Stimulated activated CD8-positive, alpha-beta memory T cell treated with anti-CD3 and anti-CD28 coated beads, Interleukin-7, amount 100 ng/mL, for 48 hours (primary cell): ENCODE measurements at regions not wholly inside any gene's neighbourhood (a gene's known extent, or its start where the extent isn't known, plus 50 kb on each side); places are given as distances from the start of the nearest gene placed in this dataset.
"Not testable (repeated sequence)": the region's sequence is repeated elsewhere in the genome, so short reads cannot be mapped to it uniquely, and the experiment has no call there.

Experiments
- DNase-seq, 2 donors: peaks; one replicate each; pipeline ENCODE4 v3.0.0-alpha.2; 2020; ENCODE audit warnings: low read depth in 1 of 2; ENCODE audit errors: extremely low read depth in 1 of 2

GRCh38 chr6:145274083-145274482 lies 461.2 kb downstream of the EPM2A start:
- no peak for DNase-seq

GRCh38 chr6:145275019-145275418 lies 460.3 kb downstream of the EPM2A start:
- no peak for DNase-seq

GRCh38 chr6:145275787-145276186 lies 459.5 kb downstream of the EPM2A start:
- no peak for DNase-seq

- DNase-seq = no peak
These were observed 458.6 kb downstream of the EPM2A start for GRCh38 chr6:145276756-145277155.

DNA sequence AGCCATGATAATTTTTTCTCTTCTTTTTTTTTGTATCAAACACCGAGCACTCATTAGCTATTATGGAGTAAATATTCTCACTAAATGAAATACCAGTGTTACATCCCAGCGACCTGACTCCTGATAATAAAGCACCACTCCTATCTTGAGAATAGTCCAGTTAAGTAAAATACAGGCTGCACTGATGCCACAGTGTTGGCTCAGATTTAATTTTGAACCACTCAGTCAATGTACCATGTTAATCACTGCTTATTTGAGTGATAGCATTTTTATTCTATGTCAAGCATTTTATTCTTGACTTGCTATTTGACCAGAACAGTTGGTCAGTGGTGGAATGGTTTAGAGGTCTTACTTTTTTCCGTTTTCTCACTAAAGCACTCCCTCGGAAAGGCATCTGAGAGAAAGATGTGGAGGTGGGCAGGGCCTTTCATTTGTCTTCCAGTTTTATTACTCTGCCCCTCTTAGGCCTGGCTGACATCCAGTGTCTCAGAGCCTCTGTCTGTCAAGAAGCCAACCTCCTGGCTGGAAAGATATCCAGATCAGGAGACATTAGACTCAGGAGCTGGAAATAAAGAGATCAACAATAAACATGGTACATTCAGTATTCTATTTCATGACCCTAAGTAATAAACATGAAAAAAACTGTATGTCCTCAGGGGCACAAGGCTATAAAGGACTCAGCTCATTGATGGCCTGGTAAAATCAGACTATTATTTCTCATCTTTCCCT lies 457.8 kb downstream of the EPM2A start:
- DNase-seq = no peak

DNA sequence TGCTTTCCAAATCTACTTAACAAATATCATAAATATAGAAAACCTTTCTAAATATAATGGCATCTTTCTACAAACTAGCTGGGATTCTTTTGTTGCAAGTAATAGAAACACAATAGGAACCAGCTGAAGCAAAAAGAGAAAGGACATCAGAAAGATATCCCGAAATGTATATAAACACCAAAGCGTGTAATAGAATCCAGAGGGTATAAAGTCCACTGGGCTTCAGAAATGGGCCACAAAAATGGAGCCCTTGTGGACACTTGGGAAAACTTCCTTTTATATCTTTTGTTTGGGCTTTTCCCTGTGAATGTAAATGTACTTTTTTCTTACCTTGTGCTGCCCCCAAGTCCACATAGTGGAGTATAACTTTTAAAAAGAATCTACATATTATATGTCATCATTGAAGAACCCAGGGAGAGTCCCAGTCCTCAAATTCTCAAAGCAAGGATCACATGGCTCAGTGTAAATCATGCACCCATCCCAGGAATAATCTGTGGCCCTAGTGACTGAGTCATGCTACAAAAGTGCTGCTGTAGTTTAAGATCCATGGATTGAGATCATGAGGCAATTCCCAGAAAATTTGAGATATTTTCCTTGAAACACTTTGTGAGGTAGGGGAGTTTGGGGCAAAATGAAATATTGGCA lies 457.0 kb downstream of the EPM2A start:
- no peak for DNase-seq

GRCh38 chr6:145279551-145279950 lies 455.8 kb downstream of the EPM2A start:
- DNase-seq = no peak

DNA sequence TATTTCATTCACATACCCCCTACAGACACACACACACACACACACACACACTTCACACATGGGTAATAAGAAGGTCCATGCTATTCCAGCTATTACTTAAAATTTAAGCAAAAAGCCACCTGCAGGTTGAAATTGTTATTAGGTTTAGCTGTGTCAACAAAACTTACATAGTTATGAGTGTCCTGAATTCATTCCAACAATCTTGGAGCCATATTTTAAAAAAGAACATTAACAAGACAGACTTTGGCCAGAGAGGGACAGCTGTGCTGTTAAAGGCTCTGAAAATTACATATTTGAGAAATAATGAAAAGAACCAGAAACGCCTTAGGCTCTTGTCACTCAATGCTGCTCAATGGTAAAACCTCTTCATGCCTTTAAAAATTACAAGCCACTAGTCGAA lies 455.3 kb downstream of the EPM2A start:
- no peak for DNase-seq

- not testable (repeated sequence) for DNase-seq
These were observed 452.1 kb downstream of the EPM2A start for GRCh38 chr6:145283209-145283608.

DNA sequence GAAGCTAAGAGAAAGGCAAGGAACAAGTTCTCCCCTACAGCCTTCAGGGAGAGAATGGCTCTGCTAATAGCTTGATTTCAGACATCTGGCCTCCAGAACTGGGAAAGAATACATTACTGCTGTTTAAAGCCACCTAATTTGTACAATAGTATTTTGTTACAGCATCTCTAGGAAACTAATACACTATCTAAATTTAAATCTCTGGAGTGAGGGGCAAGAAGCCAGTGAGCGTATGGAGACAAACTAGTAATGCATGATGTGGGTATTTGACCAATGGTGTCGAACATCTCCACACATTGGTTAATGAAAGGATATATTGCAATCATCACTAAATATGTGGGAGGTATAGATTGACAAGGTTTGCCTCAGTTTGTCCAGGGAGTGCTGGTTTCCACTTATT lies 451.5 kb downstream of the EPM2A start:
- DNase-seq = no peak

DNA sequence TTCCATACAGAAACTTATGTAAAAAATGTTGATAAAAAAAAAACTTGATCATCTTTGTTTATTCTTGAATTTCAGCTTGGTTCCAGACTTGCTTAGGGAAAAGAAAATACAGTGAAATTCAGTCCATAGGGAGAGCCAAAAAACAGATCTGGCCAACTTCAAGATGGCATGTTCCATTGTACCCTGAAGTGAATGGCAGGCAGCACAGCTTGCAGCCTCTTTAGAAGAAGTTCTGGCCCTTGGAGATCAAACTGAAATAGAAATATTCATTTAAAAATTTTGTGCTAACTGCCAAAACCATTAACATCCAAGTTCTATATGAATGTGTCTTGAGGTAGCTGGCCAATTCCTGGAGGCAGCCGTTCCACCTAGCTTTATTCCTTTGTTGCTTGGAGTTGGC lies 448.4 kb downstream of the EPM2A start:
- no peak for DNase-seq

- no peak for DNase-seq
These were observed 445.7 kb downstream of the EPM2A start for GRCh38 chr6:145289573-145289972.

DNA sequence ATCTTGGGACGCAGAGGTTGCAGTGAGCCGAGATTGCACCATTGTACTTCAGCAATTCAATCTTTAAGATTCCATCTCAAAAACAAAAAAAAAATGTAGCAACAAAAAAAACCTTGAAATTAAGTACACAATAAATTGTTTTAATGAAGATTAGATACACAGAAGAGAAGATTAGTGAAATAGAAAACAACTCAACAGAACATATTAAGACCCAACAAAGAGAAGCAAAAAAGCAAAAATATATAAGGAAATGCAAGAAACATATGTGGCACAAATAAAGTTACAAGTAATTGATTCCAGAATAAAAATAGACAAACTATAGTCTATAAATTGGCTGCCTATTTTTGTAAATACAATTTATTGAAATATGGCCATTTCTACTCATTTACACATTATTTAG lies 445.2 kb downstream of the EPM2A start:
- no peak for DNase-seq

DNA sequence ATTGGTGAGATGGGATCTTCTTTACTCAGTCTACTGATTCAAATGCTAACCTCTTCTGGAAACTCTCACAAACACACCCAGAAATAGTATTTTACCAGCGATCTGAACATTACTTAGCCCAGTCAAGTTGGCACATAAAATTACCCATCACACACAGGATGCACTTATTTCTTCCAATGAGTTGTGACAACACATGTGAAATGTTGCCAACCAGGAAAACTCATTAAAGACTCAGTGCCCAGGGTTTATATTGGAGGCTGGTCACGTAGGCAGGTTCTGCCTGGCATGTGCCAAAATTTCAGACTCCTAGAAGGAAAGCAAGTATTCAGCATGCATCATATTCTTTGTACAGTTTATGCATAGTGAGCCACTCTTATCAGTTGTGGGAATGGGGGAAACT lies 443.3 kb downstream of the EPM2A start:
- no peak for DNase-seq

DNA sequence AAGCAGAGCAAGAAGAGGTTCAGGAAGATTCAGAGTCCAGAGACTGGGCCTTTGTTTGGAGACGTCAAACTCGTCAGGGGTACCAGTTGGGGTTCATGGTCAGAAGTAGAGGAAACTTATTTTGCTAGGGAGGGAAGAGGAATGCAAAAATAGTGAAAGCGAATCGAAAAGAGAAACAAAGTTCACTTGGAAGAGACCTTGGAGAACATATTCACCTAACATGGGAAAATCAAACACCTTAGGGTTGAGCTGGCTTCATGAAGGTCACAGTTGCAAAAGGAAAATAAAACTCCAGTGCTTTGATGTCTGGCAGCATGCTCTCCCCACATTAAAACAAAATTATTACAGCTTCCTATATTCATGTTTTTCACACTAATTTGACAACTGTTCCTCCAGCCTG lies 440.4 kb downstream of the EPM2A start:
- DNase-seq = no peak

GRCh38 chr6:145295746-145296145 lies 439.6 kb downstream of the EPM2A start:
- DNase-seq = no peak

GRCh38 chr6:145305670-145306069 lies 429.6 kb downstream of the EPM2A start:
- no peak for DNase-seq

DNA sequence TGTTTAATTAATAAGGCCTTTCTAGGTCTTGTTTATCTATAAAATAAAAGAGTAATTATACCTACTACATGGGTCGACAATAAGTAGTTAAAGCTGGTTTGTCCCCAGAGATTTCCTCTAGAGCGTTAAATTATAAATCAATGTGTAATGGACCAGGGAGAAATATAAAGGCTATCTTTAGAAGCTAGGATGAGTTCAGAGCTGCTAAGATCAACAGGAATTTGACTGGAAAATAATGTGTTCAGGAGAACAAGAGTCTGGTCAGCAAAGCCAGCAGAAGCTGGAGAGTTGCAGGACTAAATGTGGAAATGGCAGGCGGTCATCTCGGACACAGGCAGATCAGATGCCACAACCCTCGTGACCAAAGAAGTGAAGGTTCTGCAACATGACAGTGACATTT lies 428.8 kb downstream of the EPM2A start:
- DNase-seq = no peak

DNA sequence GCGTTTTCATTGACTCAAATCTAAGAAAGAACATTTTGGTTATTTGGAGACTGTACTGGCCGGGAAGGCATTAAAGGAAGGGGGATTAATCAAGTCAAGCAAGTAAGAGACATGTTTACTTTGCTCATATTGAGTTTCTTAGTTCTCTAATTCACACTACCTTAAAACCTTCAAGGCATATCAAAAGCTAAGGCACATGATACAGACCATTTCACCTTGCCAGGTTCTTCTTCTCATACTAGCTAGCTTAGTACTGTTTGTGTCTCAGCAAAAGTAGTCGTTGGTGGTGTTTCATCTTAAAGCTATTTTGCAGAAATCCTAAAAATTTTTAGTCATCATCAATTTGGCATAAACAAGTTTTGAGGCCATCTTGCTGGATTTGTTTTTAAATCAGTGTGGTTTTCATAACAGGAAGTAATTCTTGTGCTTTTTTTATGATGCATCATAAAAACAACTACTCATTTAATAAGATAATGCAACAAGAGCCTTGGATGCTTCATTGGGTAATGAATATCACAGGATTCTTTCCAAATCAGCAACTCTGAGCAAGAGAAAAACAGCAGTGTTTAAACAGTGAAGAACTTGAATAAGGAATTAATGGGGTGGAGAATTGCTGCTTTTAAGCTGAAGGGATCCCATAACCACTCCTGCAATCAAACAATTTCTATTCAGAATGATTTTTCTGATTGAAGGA lies 425.3 kb downstream of the EPM2A start:
- no peak for DNase-seq

DNA sequence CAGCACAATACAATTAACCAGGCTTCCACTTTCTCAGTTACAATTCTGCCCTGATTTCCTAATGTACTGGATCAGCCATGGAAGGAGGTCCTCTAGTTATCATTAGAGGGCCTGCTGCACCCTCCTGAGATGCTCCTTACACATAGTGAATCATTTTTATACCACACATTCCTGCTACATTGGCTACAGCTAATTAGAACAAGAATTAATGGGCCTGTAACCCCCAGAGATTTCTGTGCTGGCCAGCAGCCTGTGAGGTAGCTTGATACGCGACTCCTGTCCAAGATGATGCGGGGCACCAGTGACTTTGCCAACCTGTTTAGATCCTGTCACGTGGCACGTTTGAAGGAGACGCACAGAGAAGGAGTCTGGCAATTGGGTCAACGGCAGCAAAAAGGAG lies 422.8 kb downstream of the EPM2A start:
- DNase-seq = no peak

GRCh38 chr6:145313041-145313855 lies 422.1 kb downstream of the EPM2A start:
- DNase-seq = no peak
